ENCODE measurements at regions not wholly inside any gene's neighbourhood (a gene's known extent, or its start where the extent isn't known, plus 50 kb on each side); places are given as distances from the start of the nearest gene placed in this dataset.
"Not testable (repeated sequence)": the region's sequence is repeated elsewhere in the genome, so short reads cannot be mapped to it uniquely, and the experiment has no call there.

GRCh38 chr15:20612356-20612755 lies 70.8 kb upstream of the GOLGA6L6 start:
- H3K9me3 Mint-ChIP-seq, ATAC-seq, H3K27me3 Mint-ChIP-seq, H3K27ac Mint-ChIP-seq, H3K4me3 Mint-ChIP-seq, H3K36me3 Mint-ChIP-seq, POLR2A ChIA-PET, H3K4me1 Mint-ChIP-seq, DNase-seq: not testable (repeated sequence)

GRCh38 chr15:20611667-20612290 lies 70.2 kb upstream of the GOLGA6L6 start:
- H3K4me3 Mint-ChIP-seq, DNase-seq, H3K36me3 Mint-ChIP-seq, H3K4me1 Mint-ChIP-seq, POLR2A ChIA-PET, ATAC-seq, H3K27me3 Mint-ChIP-seq, H3K27ac Mint-ChIP-seq, H3K9me3 Mint-ChIP-seq: not testable (repeated sequence)

- H3K4me1 Mint-ChIP-seq, DNase-seq, H3K27me3 Mint-ChIP-seq, ATAC-seq, H3K4me3 Mint-ChIP-seq, H3K27ac Mint-ChIP-seq, H3K36me3 Mint-ChIP-seq, H3K9me3 Mint-ChIP-seq, POLR2A ChIA-PET: not testable (repeated sequence)
Measured at GRCh38 chr15:20608179-20608578, 66.6 kb upstream of the GOLGA6L6 start.

- H3K4me1 Mint-ChIP-seq, H3K27ac Mint-ChIP-seq, POLR2A ChIA-PET, ATAC-seq, H3K4me3 Mint-ChIP-seq, H3K27me3 Mint-ChIP-seq, H3K36me3 Mint-ChIP-seq, H3K9me3 Mint-ChIP-seq, DNase-seq: not testable (repeated sequence)
Measured at GRCh38 chr15:20597245-20597644, 55.6 kb upstream of the GOLGA6L6 start.

- POLR2A ChIA-PET, H3K9me3 Mint-ChIP-seq, H3K36me3 Mint-ChIP-seq, ATAC-seq, H3K27me3 Mint-ChIP-seq, H3K4me3 Mint-ChIP-seq, H3K27ac Mint-ChIP-seq, DNase-seq, H3K4me1 Mint-ChIP-seq: not testable (repeated sequence)
Measured at GRCh38 chr15:20594219-20594618, 52.6 kb upstream of the GOLGA6L6 start.

GRCh38 chr15:20591936-20592335 lies 50.3 kb upstream of the GOLGA6L6 start:
- ATAC-seq, H3K9me3 Mint-ChIP-seq, DNase-seq, H3K4me1 Mint-ChIP-seq, H3K27ac Mint-ChIP-seq, H3K27me3 Mint-ChIP-seq, H3K36me3 Mint-ChIP-seq, POLR2A ChIA-PET, H3K4me3 Mint-ChIP-seq: not testable (repeated sequence)
